ENCODE measurements at regions not wholly inside any gene's neighbourhood (a gene's known extent, or its start where the extent isn't known, plus 50 kb on each side); places are given as distances from the start of the nearest gene placed in this dataset.
"Not testable (repeated sequence)": the region's sequence is repeated elsewhere in the genome, so short reads cannot be mapped to it uniquely, and the experiment has no call there.

GRCh38 chr18:26653943-26654615 lies 105.7 kb upstream of the KCTD1 start:
- DNase-seq (ENCODE audit: low read depth in 3 of 3): no peak

- no peak for DNase-seq (ENCODE audit: low read depth in 3 of 3)
Observed at GRCh38 chr18:26652501-26652900, 104.1 kb upstream of the KCTD1 start.

GRCh38 chr18:26650310-26651268 lies 102.2 kb upstream of the KCTD1 start:
- DNase-seq (ENCODE audit: low read depth in 3 of 3): no peak

- no peak for DNase-seq (ENCODE audit: low read depth in 3 of 3)
Observed at GRCh38 chr18:26649193-26649543, 100.8 kb upstream of the KCTD1 start.

GRCh38 chr18:26648509-26649192 lies 100.3 kb upstream of the KCTD1 start:
- DNase-seq (ENCODE audit: low read depth in 3 of 3): no peak

- DNase-seq (ENCODE audit: low read depth in 3 of 3): no peak
Observed at GRCh38 chr18:26646901-26647300, 98.5 kb upstream of the KCTD1 start.

- DNase-seq (ENCODE audit: low read depth in 3 of 3): no peak
Observed at GRCh38 chr18:26642440-26643348, 94.3 kb upstream of the KCTD1 start.

GRCh38 chr18:26640541-26640940 lies 92.2 kb upstream of the KCTD1 start:
- DNase-seq (ENCODE audit: low read depth in 3 of 3): no peak

GRCh38 chr18:26639149-26639548 lies 90.8 kb upstream of the KCTD1 start:
- DNase-seq (ENCODE audit: low read depth in 3 of 3): no peak

- DNase-seq (ENCODE audit: low read depth in 3 of 3): no peak
Observed at GRCh38 chr18:26637983-26638382, 89.6 kb upstream of the KCTD1 start.

GRCh38 chr18:26637324-26637723 lies 89.0 kb upstream of the KCTD1 start:
- DNase-seq (ENCODE audit: low read depth in 3 of 3): no peak

GRCh38 chr18:26635466-26635865 lies 87.1 kb upstream of the KCTD1 start:
- DNase-seq (ENCODE audit: low read depth in 3 of 3): no peak

- no peak for DNase-seq (ENCODE audit: low read depth in 3 of 3)
Observed at GRCh38 chr18:26634631-26635030, 86.3 kb upstream of the KCTD1 start.

GRCh38 chr18:26631135-26631534 lies 82.8 kb upstream of the KCTD1 start:
- DNase-seq (ENCODE audit: low read depth in 3 of 3): no peak

- no peak for DNase-seq (ENCODE audit: low read depth in 3 of 3)
Observed at GRCh38 chr18:26630596-26630995, 82.2 kb upstream of the KCTD1 start.

- no peak for DNase-seq (ENCODE audit: low read depth in 3 of 3)
Observed at GRCh38 chr18:26628017-26628416, 79.7 kb upstream of the KCTD1 start.

GRCh38 chr18:26624443-26624842 lies 76.1 kb upstream of the KCTD1 start:
- DNase-seq (ENCODE audit: low read depth in 3 of 3): no peak

GRCh38 chr18:26623314-26623713 lies 75.0 kb upstream of the KCTD1 start:
- not testable (repeated sequence) for DNase-seq (ENCODE audit: low read depth in 3 of 3)

GRCh38 chr18:26621161-26622026 lies 73.0 kb upstream of the KCTD1 start:
- peak in 1 of 3 experiments; percentile 16 for DNase-seq (ENCODE audit: low read depth in 3 of 3)

GRCh38 chr18:26619350-26619749 lies 71.0 kb upstream of the KCTD1 start:
- no peak for DNase-seq (ENCODE audit: low read depth in 3 of 3)

Measured in stimulated activated CD4-positive, alpha-beta T cell treated with anti-CD3 and anti-CD28 coated beads, TNF-alpha, amount 100 ng/mL, for 24 hours (primary cell).